ENCODE measurements at regions not wholly inside any gene's neighbourhood (a gene's known extent, or its start where the extent isn't known, plus 50 kb on each side); places are given as distances from the start of the nearest gene placed in this dataset.
"Not testable (repeated sequence)": the region's sequence is repeated elsewhere in the genome, so short reads cannot be mapped to it uniquely, and the experiment has no call there.

GRCh38 chr13:21913010-21913409 is 242.1 kb downstream of the FGF9 start:
- H3K9me3 ChIP-seq (ENCODE audit: control insufficient read depth in 1 of 2, low read length in 2 of 2): no peaks in the 10 kb centered on the region
- no peaks in the 10 kb centered on the region for H3K36me3 ChIP-seq (ENCODE audit: control insufficient read depth in 1 of 2, insufficient read depth in 2 of 2, low read length in 2 of 2)
- no peak overlapping the region for H3K27ac ChIP-seq (ENCODE audit: low read length)
- no peak overlapping the region for H3K4me3 ChIP-seq (ENCODE audit: low read depth in 1 of 2, low read length in 2 of 2)
- no peaks in the 10 kb centered on the region for H3K4me1 ChIP-seq (ENCODE audit: control insufficient read depth in 1 of 2, insufficient read depth in 2 of 2, low read length in 2 of 2)
- H3K27me3 ChIP-seq (ENCODE audit: low read depth, low read length): no peaks in the 10 kb centered on the region

DNA sequence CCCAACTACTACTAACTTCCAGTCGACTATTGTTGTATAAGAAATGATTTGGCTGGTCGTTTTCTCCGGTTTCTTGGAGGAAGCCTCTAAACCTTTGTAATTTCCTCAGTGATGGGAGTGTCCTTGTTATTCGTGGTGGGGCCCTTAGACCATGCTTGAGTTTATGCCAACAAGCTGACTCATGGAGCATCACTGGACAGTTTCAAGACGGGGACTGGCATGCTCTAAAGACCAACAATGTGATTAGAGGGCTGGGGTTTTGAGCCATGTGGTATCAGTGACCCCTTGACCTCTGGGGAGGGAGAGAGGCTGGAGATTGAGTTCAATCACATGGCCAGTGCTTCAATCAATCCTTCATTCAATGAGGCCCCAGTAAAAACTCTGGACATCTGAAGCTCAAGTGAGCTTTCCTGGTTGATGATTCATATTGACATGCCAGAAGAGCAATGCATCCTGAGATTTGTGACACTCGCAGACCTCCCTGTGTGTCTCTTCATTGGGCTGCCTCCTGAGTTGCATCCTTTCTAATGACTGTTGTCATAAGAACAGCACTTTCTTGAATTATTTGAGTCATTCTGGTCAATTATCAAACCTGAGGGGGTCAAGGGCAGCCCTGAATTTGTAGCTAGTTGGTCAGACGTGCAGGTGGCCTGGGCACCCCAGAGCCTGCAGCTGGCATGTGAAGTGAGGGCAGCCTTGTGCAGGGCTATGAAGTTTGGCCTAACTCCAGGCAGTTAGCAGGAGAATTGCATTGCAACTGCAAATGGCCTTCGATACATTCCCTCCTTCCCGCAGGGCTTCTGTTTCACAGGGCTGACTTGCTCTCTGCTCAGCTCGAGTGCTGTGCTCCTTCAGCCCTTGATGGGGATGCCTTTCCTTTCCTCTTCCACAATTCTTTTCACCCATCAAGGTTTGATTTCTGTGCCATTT is 246.5 kb downstream of the FGF9 start:
- Histone ChIP-seq H3K4me1 (ENCODE audit: control insufficient read depth in 1 of 2, insufficient read depth in 2 of 2, low read length in 2 of 2) (no peaks in the 10 kb centered on the region), H3K27me3 (ENCODE audit: low read depth, low read length) (no peaks in the 10 kb centered on the region), H3K27ac (ENCODE audit: low read length) (no peak overlapping the region), H3K4me3 (ENCODE audit: low read depth in 1 of 2, low read length in 2 of 2) (no peak overlapping the region), H3K9me3 (ENCODE audit: control insufficient read depth in 1 of 2, low read length in 2 of 2) (no peaks in the 10 kb centered on the region), H3K36me3 (ENCODE audit: control insufficient read depth in 1 of 2, insufficient read depth in 2 of 2, low read length in 2 of 2) (no peaks in the 10 kb centered on the region)

- H3K4me1 ChIP-seq (ENCODE audit: control insufficient read depth in 1 of 2, insufficient read depth in 2 of 2, low read length in 2 of 2); H3K36me3 ChIP-seq (ENCODE audit: control insufficient read depth in 1 of 2, insufficient read depth in 2 of 2, low read length in 2 of 2); H3K4me3 ChIP-seq (ENCODE audit: low read depth in 1 of 2, low read length in 2 of 2); H3K27ac ChIP-seq (ENCODE audit: low read length); H3K27me3 ChIP-seq (ENCODE audit: low read depth, low read length); H3K9me3 ChIP-seq (ENCODE audit: control insufficient read depth in 1 of 2, low read length in 2 of 2): not testable (repeated sequence)
Observed at GRCh38 chr13:21920802-21921201, 249.9 kb downstream of the FGF9 start.

DNA sequence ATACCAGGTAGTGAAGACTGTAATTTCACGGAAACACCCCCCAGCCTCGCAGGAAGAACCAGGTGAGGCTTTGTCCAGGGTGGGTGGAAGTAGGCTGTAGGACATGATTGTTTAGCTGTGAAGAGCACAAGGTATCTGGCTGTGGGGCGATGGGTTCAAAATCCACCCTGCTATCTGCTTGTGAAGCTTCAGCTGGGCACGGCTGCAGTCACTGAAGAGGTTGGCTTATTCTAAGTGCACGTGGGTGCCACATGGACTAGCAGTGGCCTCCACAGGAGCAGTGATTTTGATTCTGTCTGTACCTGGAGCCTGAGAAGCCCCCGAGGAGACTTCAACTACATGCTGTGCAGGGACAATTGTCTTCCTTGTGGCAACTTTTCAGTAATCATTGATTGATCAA is 254.1 kb downstream of the FGF9 start:
- H3K9me3 ChIP-seq (ENCODE audit: control insufficient read depth in 1 of 2, low read length in 2 of 2): no peaks in the 10 kb centered on the region
- H3K27me3 ChIP-seq (ENCODE audit: low read depth, low read length): no peaks in the 10 kb centered on the region
- H3K36me3 ChIP-seq (ENCODE audit: control insufficient read depth in 1 of 2, insufficient read depth in 2 of 2, low read length in 2 of 2): no peaks in the 10 kb centered on the region
- no peak overlapping the region for H3K4me3 ChIP-seq (ENCODE audit: low read depth in 1 of 2, low read length in 2 of 2)
- no peaks in the 10 kb centered on the region for H3K4me1 ChIP-seq (ENCODE audit: control insufficient read depth in 1 of 2, insufficient read depth in 2 of 2, low read length in 2 of 2)
- no peak overlapping the region for H3K27ac ChIP-seq (ENCODE audit: low read length)

- no peaks in the 10 kb centered on the region for H3K27me3 ChIP-seq (ENCODE audit: low read depth, low read length)
- no peaks in the 10 kb centered on the region for H3K36me3 ChIP-seq (ENCODE audit: control insufficient read depth in 1 of 2, insufficient read depth in 2 of 2, low read length in 2 of 2)
- no peaks in the 10 kb centered on the region for H3K9me3 ChIP-seq (ENCODE audit: control insufficient read depth in 1 of 2, low read length in 2 of 2)
- H3K4me3 ChIP-seq (ENCODE audit: low read depth in 1 of 2, low read length in 2 of 2): no peak overlapping the region
- H3K27ac ChIP-seq (ENCODE audit: low read length): no peak overlapping the region
- no peaks in the 10 kb centered on the region for H3K4me1 ChIP-seq (ENCODE audit: control insufficient read depth in 1 of 2, insufficient read depth in 2 of 2, low read length in 2 of 2)
Observed at GRCh38 chr13:21925720-21926119, 254.8 kb downstream of the FGF9 start.

DNA sequence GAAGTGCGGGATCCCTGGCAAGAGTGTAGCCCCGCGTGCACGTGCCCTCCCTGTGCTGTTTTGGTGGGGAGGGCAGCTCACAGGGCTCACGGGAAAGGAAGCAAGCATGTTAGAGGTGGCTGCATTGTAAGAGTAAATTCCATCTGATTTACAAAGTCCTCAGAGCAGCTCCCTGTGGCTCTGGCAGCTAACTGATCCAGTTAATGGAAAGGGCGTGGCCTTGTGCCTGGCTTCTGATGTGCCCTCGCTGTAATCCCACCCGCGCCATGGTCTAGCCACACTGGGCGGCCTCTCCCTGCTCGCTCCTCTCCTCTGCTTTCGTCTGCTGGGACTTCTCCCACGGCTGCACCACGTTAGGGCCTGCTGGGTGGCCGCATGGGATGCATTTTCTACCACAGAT is 258.5 kb downstream of the FGF9 start:
- H3K4me1 ChIP-seq (ENCODE audit: control insufficient read depth in 1 of 2, insufficient read depth in 2 of 2, low read length in 2 of 2): no peaks in the 10 kb centered on the region
- H3K27ac ChIP-seq (ENCODE audit: low read length): no peak overlapping the region
- no peaks in the 10 kb centered on the region for H3K27me3 ChIP-seq (ENCODE audit: low read depth, low read length)
- no peaks in the 10 kb centered on the region for H3K36me3 ChIP-seq (ENCODE audit: control insufficient read depth in 1 of 2, insufficient read depth in 2 of 2, low read length in 2 of 2)
- no peak overlapping the region for H3K4me3 ChIP-seq (ENCODE audit: low read depth in 1 of 2, low read length in 2 of 2)
- no peaks in the 10 kb centered on the region for H3K9me3 ChIP-seq (ENCODE audit: control insufficient read depth in 1 of 2, low read length in 2 of 2)

GRCh38 chr13:21930536-21930935 is 259.7 kb downstream of the FGF9 start:
- H3K4me1 ChIP-seq (ENCODE audit: control insufficient read depth in 1 of 2, insufficient read depth in 2 of 2, low read length in 2 of 2): no peaks in the 10 kb centered on the region
- no peak overlapping the region for H3K4me3 ChIP-seq (ENCODE audit: low read depth in 1 of 2, low read length in 2 of 2)
- no peaks in the 10 kb centered on the region for H3K9me3 ChIP-seq (ENCODE audit: control insufficient read depth in 1 of 2, low read length in 2 of 2)
- no peaks in the 10 kb centered on the region for H3K36me3 ChIP-seq (ENCODE audit: control insufficient read depth in 1 of 2, insufficient read depth in 2 of 2, low read length in 2 of 2)
- H3K27ac ChIP-seq (ENCODE audit: low read length): no peak overlapping the region
- H3K27me3 ChIP-seq (ENCODE audit: low read depth, low read length): no peaks in the 10 kb centered on the region

DNA sequence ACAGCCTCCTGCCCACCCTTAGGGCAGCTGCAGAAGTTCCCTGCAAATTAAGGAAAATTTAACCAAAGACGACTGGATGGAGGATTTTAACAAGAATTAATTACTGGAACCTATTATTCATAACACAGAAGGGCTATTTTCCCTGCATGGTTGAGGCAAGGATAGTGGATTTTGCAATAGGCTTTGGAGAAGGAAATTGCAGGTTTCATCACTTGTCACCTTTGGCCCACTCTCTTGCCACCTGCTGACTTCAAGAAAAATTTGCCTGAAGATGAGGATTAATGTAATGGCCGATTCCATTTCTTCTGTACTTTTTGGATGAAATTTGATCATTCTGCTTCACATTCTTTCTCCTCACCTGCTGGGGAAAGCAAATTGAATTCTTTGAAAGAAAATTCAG is 261.7 kb downstream of the FGF9 start:
- H3K27ac ChIP-seq (ENCODE audit: low read length): no peak overlapping the region
- no peaks in the 10 kb centered on the region for H3K4me1 ChIP-seq (ENCODE audit: control insufficient read depth in 1 of 2, insufficient read depth in 2 of 2, low read length in 2 of 2)
- no peaks in the 10 kb centered on the region for H3K9me3 ChIP-seq (ENCODE audit: control insufficient read depth in 1 of 2, low read length in 2 of 2)
- no peaks in the 10 kb centered on the region for H3K27me3 ChIP-seq (ENCODE audit: low read depth, low read length)
- H3K4me3 ChIP-seq (ENCODE audit: low read depth in 1 of 2, low read length in 2 of 2): no peak overlapping the region
- H3K36me3 ChIP-seq (ENCODE audit: control insufficient read depth in 1 of 2, insufficient read depth in 2 of 2, low read length in 2 of 2): no peaks in the 10 kb centered on the region

DNA sequence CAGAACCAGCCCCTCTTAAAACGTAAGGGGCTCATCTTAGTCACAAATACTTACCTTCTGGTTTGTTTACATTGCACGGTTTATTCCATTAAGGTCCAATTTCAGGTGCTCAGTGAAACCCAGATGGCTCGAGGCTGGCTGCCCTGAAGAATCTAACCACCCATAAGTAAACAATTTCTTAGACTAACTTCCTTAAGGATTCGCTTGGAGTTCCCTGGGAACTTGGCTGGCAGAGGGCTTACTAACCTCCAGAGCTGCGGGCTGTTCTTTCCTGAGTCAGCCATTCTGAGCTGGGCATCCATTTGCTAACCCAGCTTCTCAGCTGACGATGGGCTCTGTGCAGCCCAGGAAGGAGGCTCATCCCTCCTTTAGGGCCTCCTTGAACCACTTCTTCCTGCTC is 262.1 kb downstream of the FGF9 start:
- Histone ChIP-seq H3K36me3 (ENCODE audit: control insufficient read depth in 1 of 2, insufficient read depth in 2 of 2, low read length in 2 of 2) (no peaks in the 10 kb centered on the region), H3K27ac (ENCODE audit: low read length) (no peak overlapping the region), H3K27me3 (ENCODE audit: low read depth, low read length) (no peaks in the 10 kb centered on the region), H3K4me1 (ENCODE audit: control insufficient read depth in 1 of 2, insufficient read depth in 2 of 2, low read length in 2 of 2) (no peaks in the 10 kb centered on the region), H3K4me3 (ENCODE audit: low read depth in 1 of 2, low read length in 2 of 2) (no peak overlapping the region), H3K9me3 (ENCODE audit: control insufficient read depth in 1 of 2, low read length in 2 of 2) (no peaks in the 10 kb centered on the region)

DNA sequence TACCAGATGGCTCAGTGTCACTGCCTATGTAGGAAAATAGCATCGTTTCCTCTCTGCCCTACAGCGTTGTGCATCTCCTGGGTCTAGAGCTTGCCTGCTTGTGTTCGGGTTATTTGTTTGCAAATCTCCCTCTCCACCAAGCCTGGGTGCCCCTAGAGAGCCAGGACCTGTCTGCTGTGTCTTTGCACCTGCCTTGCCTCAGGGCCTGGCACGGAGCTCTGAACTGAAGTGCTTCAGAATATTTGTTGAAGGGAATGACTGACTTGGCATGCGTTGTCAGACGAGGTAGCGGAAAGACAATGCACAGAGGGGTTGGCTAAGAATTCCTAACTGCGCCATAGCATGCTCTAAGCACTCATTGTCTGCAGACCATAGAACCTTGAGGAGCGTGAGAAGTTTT is 263.4 kb downstream of the FGF9 start:
- Histone ChIP-seq H3K9me3 (ENCODE audit: control insufficient read depth in 1 of 2, low read length in 2 of 2) (no peaks in the 10 kb centered on the region), H3K27ac (ENCODE audit: low read length) (no peak overlapping the region)

DNA sequence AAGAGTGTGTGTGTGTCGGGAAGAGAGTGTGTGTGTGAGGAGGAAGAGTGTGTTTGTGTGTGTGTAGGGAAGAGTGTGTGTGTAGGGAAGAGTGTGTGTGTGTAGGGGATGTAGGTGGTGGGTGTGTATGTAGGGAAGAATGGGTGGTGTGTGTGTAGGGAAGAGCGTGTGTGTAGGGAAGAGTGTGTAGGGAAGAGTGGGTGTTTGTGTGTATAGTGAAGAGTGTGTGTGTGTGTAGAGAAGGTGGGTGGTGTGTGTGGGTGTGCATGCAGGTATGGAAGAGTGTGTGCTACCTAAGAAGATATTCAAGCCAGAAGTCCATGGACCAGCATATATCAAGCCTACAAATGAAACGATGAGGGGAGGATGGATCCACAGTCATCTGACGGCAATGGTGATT is 265.8 kb downstream of the FGF9 start:
- Histone ChIP-seq H3K27ac (ENCODE audit: low read length) (no peak overlapping the region), H3K27me3 (ENCODE audit: low read depth, low read length) (no peaks in the 10 kb centered on the region), H3K9me3 (ENCODE audit: control insufficient read depth in 1 of 2, low read length in 2 of 2) (no peaks in the 10 kb centered on the region), H3K36me3 (ENCODE audit: control insufficient read depth in 1 of 2, insufficient read depth in 2 of 2, low read length in 2 of 2) (no peaks in the 10 kb centered on the region), H3K4me1 (ENCODE audit: control insufficient read depth in 1 of 2, insufficient read depth in 2 of 2, low read length in 2 of 2) (no peaks in the 10 kb centered on the region), H3K4me3 (ENCODE audit: low read depth in 1 of 2, low read length in 2 of 2) (no peak overlapping the region)

More for the DNA sequence above, 263.4 kb downstream of the FGF9 start:
- Histone ChIP-seq H3K4me1 (ENCODE audit: control insufficient read depth in 1 of 2, insufficient read depth in 2 of 2, low read length in 2 of 2) (no peaks in the 10 kb centered on the region), H3K36me3 (ENCODE audit: control insufficient read depth in 1 of 2, insufficient read depth in 2 of 2, low read length in 2 of 2) (no peaks in the 10 kb centered on the region), H3K4me3 (ENCODE audit: low read depth in 1 of 2, low read length in 2 of 2) (no peak overlapping the region), H3K27me3 (ENCODE audit: low read depth, low read length) (no peaks in the 10 kb centered on the region)

DNA sequence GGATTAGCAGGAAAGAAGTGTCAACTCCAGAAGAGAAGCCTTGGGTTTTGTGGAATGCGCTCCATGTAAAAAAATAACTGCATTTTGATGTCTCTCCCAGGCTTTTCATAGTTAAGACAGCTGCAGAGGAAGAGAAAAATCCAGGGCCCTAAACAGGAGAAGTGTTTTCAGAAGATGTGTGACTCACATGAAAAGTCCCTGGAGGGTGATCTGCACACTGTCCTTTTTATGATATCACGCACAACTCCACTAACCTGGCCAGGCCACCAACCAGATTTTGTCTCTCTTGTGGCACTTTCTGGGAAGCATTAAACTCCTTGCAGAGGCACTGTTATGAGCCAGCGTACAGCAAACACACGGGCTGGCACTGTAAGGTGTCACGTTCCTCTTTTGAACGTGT is 267.3 kb downstream of the FGF9 start:
- Histone ChIP-seq H3K9me3 (ENCODE audit: control insufficient read depth in 1 of 2, low read length in 2 of 2) (no peaks in the 10 kb centered on the region), H3K4me3 (ENCODE audit: low read depth in 1 of 2, low read length in 2 of 2) (no peak overlapping the region), H3K27me3 (ENCODE audit: low read depth, low read length) (no peaks in the 10 kb centered on the region), H3K27ac (ENCODE audit: low read length) (no peak overlapping the region), H3K4me1 (ENCODE audit: control insufficient read depth in 1 of 2, insufficient read depth in 2 of 2, low read length in 2 of 2) (no peaks in the 10 kb centered on the region), H3K36me3 (ENCODE audit: control insufficient read depth in 1 of 2, insufficient read depth in 2 of 2, low read length in 2 of 2) (no peaks in the 10 kb centered on the region)
